ENCODE measurements at regions not wholly inside any gene's neighbourhood (a gene's known extent, or its start where the extent isn't known, plus 50 kb on each side); places are given as distances from the start of the nearest gene placed in this dataset.

- ATAC-seq (no peak), DNase-seq (no peak)
- no peaks in the 10 kb centered on the region for H3K9me2 ChIP-seq (replicated peaks; ENCODE audit: low read length)
- no peak overlapping the region for H2AFZ ChIP-seq (ENCODE audit: low read length)
- no peak overlapping the region for H3K4me3 ChIP-seq (ENCODE audit: low read length)
- H3K79me2 ChIP-seq (ENCODE audit: low read length) = no peaks in the 10 kb centered on the region
- TF ChIP-seq EZH2phosphoT487 (IDR thresholded peaks at IDR 0.05; ENCODE audit: borderline replicate concordance, low read length) = no peak
- no peak for TF ChIP-seq EZH2 (IDR thresholded peaks at IDR 0.05; ENCODE audit: low read length, unreplicated experiment)
- TF ChIP-seq CTCF (conservative IDR thresholded peaks at IDR 0.05; ENCODE audit: low read depth, low read length) = no peak
- ChIA-PET POLR2A (ENCODE audit: unreplicated experiment) (no interaction called here), CTCF (no interaction called here)
- no peak overlapping the region for H3K9ac ChIP-seq (ENCODE audit: low read length)
- H3K27me3 ChIP-seq (ENCODE audit: low read length) = no peaks in the 10 kb centered on the region
- no peaks in the 10 kb centered on the region for H3K36me3 ChIP-seq (ENCODE audit: low read depth, low read length)
- no peaks in the 10 kb centered on the region for H3F3A ChIP-seq (ENCODE audit: low read length, unreplicated experiment)
- no peaks in the 10 kb centered on the region for H4K20me1 ChIP-seq (ENCODE audit: low read length)
- intact Hi-C loops (cut with micrococcal nuclease) = no loop called here
- no TSS peak for BruUV-seq (replicated peaks)
- H3K27ac ChIP-seq (ENCODE audit: low read length) = no peak overlapping the region
- no peak overlapping the region for H3K4me2 ChIP-seq (ENCODE audit: low read length)
- no peaks in the 10 kb centered on the region for H3K4me1 ChIP-seq (ENCODE audit: insufficient read depth, low read length)
- H3K9me3 ChIP-seq (ENCODE audit: low read length) = no peaks in the 10 kb centered on the region
These were observed 1069.0 kb downstream of the FSCB start for GRCh38 chr14:43438056-43438455.

GRCh38 chr14:43418324-43418723 is 1088.8 kb downstream of the FSCB start:
- H3K79me2 ChIP-seq (ENCODE audit: low read length) = no peaks in the 10 kb centered on the region
- no peaks in the 10 kb centered on the region for H3K27me3 ChIP-seq (ENCODE audit: low read length)
- no peaks in the 10 kb centered on the region for H3K9me3 ChIP-seq (ENCODE audit: low read length)
- DNase-seq = no peak
- H3K9ac ChIP-seq (ENCODE audit: low read length) = no peak overlapping the region
- no peak overlapping the region for H2AFZ ChIP-seq (ENCODE audit: low read length)
- intact Hi-C loops (cut with micrococcal nuclease) = no loop called here
- ChIA-PET POLR2A (ENCODE audit: unreplicated experiment) (no interaction called here), CTCF (no interaction called here)
- H3F3A ChIP-seq (ENCODE audit: low read length, unreplicated experiment) = no peaks in the 10 kb centered on the region
- no peaks in the 10 kb centered on the region for H3K4me1 ChIP-seq (ENCODE audit: insufficient read depth, low read length)
- ATAC-seq = no peak
- H3K4me2 ChIP-seq (ENCODE audit: low read length) = no peak overlapping the region
- no peaks in the 10 kb centered on the region for H3K9me2 ChIP-seq (replicated peaks; ENCODE audit: low read length)
- no TSS peak for BruUV-seq (replicated peaks)
- no peak overlapping the region for H3K4me3 ChIP-seq (ENCODE audit: low read length)
- H3K36me3 ChIP-seq (ENCODE audit: low read depth, low read length) = no peaks in the 10 kb centered on the region
- no peak overlapping the region for H3K27ac ChIP-seq (ENCODE audit: low read length)
- TF ChIP-seq CTCF (conservative IDR thresholded peaks at IDR 0.05; ENCODE audit: low read depth, low read length) = no peak
- TF ChIP-seq EZH2phosphoT487 (IDR thresholded peaks at IDR 0.05; ENCODE audit: borderline replicate concordance, low read length) = no peak
- TF ChIP-seq EZH2 (IDR thresholded peaks at IDR 0.05; ENCODE audit: low read length, unreplicated experiment) = no peak
- no peaks in the 10 kb centered on the region for H4K20me1 ChIP-seq (ENCODE audit: low read length)

GRCh38 chr14:43413084-43413483 is 1094.0 kb downstream of the FSCB start:
- BruUV-seq (replicated peaks) = no TSS peak
- H3K9me3 ChIP-seq (ENCODE audit: low read length) = no peaks in the 10 kb centered on the region

More at GRCh38 chr14:43413084-43413483, 1094.0 kb downstream of the FSCB start:
- POLR2A ChIA-PET (ENCODE audit: unreplicated experiment) = no interaction called here
- Histone ChIP-seq H3K79me2 (ENCODE audit: low read length) (no peaks in the 10 kb centered on the region), H3F3A (ENCODE audit: low read length, unreplicated experiment) (no peaks in the 10 kb centered on the region), H3K27ac (ENCODE audit: low read length) (no peak overlapping the region), H3K27me3 (ENCODE audit: low read length) (no peaks in the 10 kb centered on the region), H3K9me2 (replicated peaks; ENCODE audit: low read length) (no peaks in the 10 kb centered on the region), H3K4me1 (ENCODE audit: insufficient read depth, low read length) (peaks cover 10% of the 10 kb centered on the region), H3K9ac (ENCODE audit: low read length) (no peak overlapping the region), H3K4me2 (ENCODE audit: low read length) (no peak overlapping the region), H3K4me3 (ENCODE audit: low read length) (no peak overlapping the region), H4K20me1 (ENCODE audit: low read length) (no peaks in the 10 kb centered on the region), H3K36me3 (ENCODE audit: low read depth, low read length) (no peaks in the 10 kb centered on the region), H2AFZ (ENCODE audit: low read length) (no peak overlapping the region)
- CTCF ChIA-PET = no interaction called here
- intact Hi-C loops (cut with micrococcal nuclease) = no loop called here
- DNase-seq (no peak), ATAC-seq (no peak)
- TF ChIP-seq EZH2 (IDR thresholded peaks at IDR 0.05; ENCODE audit: low read length, unreplicated experiment) = no peak
- TF ChIP-seq CTCF (conservative IDR thresholded peaks at IDR 0.05; ENCODE audit: low read depth, low read length) = no peak
- TF ChIP-seq EZH2phosphoT487 (IDR thresholded peaks at IDR 0.05; ENCODE audit: borderline replicate concordance, low read length) = no peak

Data from PC-3 (cell line).